GM23338 (cell line): ENCODE measurements at regions not wholly inside any gene's neighbourhood (a gene's known extent, or its start where the extent isn't known, plus 50 kb on each side); places are given as distances from the start of the nearest gene placed in this dataset.

ENCODE experiments used
- ATAC-seq: fragments of 200-7000 bp; cut with Tn5 transposase; 3 replicates; pipeline ENCODE4 v1.9.1; 2020
- DNase-seq: peaks from one replicate; pipeline ENCODE4 v3.0.0-alpha.2; 2015; ENCODE audit warnings: low spot score
- H2AFZ ChIP-seq: fragments of 200-600 bp; sonication (generic); 2 replicates; pipeline ENCODE4 v1.8.0; 2016; ENCODE audit warnings: antibody characterized with exemption, mild to moderate bottlenecking, moderate library complexity
- H3F3A ChIP-seq: fragments of 200-600 bp; sonication (generic); replicated peaks from 2 replicates; pipeline ENCODE4 v1.8.0; 2017; ENCODE audit warnings: antibody characterized with exemption, mixed run types, low read depth
- H3K27ac ChIP-seq: fragments of 200-600 bp; sonication (generic); 2 replicates; pipeline ENCODE4 v1.6.1; 2016; ENCODE audit warnings: low read depth
- H3K27me3 ChIP-seq: fragments of 200-600 bp; sonication (generic); 2 replicates; pipeline ENCODE4 v1.8.0; 2016; ENCODE audit warnings: mild to moderate bottlenecking, mixed run types, moderate library complexity; ENCODE audit not compliant: insufficient read depth
- H3K36me3 ChIP-seq: fragments of 200-600 bp; sonication (generic); 2 replicates; pipeline ENCODE4 v1.8.0; 2016; ENCODE audit warnings: mild to moderate bottlenecking; ENCODE audit not compliant: insufficient read depth
- H3K4me1 ChIP-seq: fragments of 200-600 bp; sonication (generic); 2 replicates; pipeline ENCODE4 v1.8.0; 2016; ENCODE audit warnings: mild to moderate bottlenecking, moderate library complexity; ENCODE audit not compliant: insufficient read depth
- H3K4me2 ChIP-seq: fragments of 200-600 bp; sonication (generic); 2 replicates; pipeline ENCODE4 v1.7.1; 2017; ENCODE audit warnings: mixed run types
- H3K4me3 ChIP-seq: fragments of 200-600 bp; sonication (generic); 2 replicates; pipeline ENCODE4 v1.6.1; 2016; ENCODE audit warnings: mixed run types
- H3K79me2 ChIP-seq: fragments of 200-600 bp; sonication (generic); replicated peaks from 2 replicates; pipeline ENCODE4 v1.8.0; 2017; ENCODE audit warnings: mild to moderate bottlenecking; ENCODE audit not compliant: insufficient read depth
- H3K9me2 ChIP-seq: fragments of 200-600 bp; sonication (generic); 2 replicates; pipeline ENCODE4 v1.8.0; 2017; ENCODE audit not compliant: insufficient read depth
- H4K20me1 ChIP-seq: fragments of 200-600 bp; sonication (generic); replicated peaks from 2 replicates; pipeline ENCODE4 v1.8.0; 2017; ENCODE audit warnings: mild to moderate bottlenecking; ENCODE audit not compliant: insufficient read depth
- H3K27ac Mint-ChIP-seq: 2 replicates; pipeline ENCODE4 v1.8.0; 2020; ENCODE audit warnings: inconsistent platforms, mild to moderate bottlenecking, moderate library complexity, mixed read lengths
- H3K27me3 Mint-ChIP-seq: 3 replicates; pipeline ENCODE4 v1.8.0; 2022; ENCODE audit warnings: low read depth, mild to moderate bottlenecking, moderate library complexity, mixed read lengths, inconsistent platforms; ENCODE audit not compliant: insufficient read depth, poor library complexity
- H3K36me3 Mint-ChIP-seq: 3 replicates; pipeline ENCODE4 v1.8.0; 2021; ENCODE audit warnings: low read depth, mild to moderate bottlenecking, inconsistent platforms, moderate library complexity, mixed read lengths
- H3K4me1 Mint-ChIP-seq: 3 replicates; pipeline ENCODE4 v1.8.0; 2020; ENCODE audit warnings: mild to moderate bottlenecking, inconsistent platforms, mixed read lengths
- H3K4me3 Mint-ChIP-seq: 3 replicates; pipeline ENCODE4 v1.8.0; 2021; ENCODE audit warnings: moderate library complexity, mild to moderate bottlenecking, inconsistent platforms, mixed read lengths
- H3K9me3 Mint-ChIP-seq: 3 replicates; pipeline ENCODE4 v1.8.0; 2020; ENCODE audit warnings: moderate library complexity, mild to moderate bottlenecking, inconsistent platforms, mixed read lengths
- CREB1 ChIP-seq: fragments of 250-450 bp; sonication (Bioruptor Pico); IDR thresholded peaks from 2 replicates; pipeline ENCODE4 v1.5.0; 2020; ENCODE audit warnings: low read depth, mild to moderate bottlenecking, moderate library complexity
- CTCF ChIP-seq, 2 experiments: fragments of 200-600 bp in 1 of 2; sonication (generic) in 1 of 2; conservative IDR thresholded peaks; 2 replicates each; pipeline versions ENCODE4 v1.5.1 to v1.6.1; 2016 to 2017; ENCODE audit warnings: antibody characterized with exemption in 2 of 2, low read depth in 2 of 2, mild to moderate bottlenecking in 2 of 2, moderate library complexity in 1 of 2
- ETS1 ChIP-seq: IDR thresholded peaks from 2 replicates; pipeline ENCODE4 v1.6.1; 2016; ENCODE audit warnings: antibody characterized with exemption
- EZH2 ChIP-seq: fragments of 200-600 bp; sonication (generic); IDR thresholded peaks from one replicate; pipeline ENCODE4 v1.8.0; 2017; ENCODE audit warnings: antibody characterized with exemption, mild to moderate bottlenecking, low read depth; ENCODE audit not compliant: unreplicated experiment
- EZH2phosphoT487 ChIP-seq: fragments of 200-600 bp; sonication (generic); IDR thresholded peaks from one replicate; pipeline ENCODE4 v1.8.1; 2018; ENCODE audit warnings: antibody characterized with exemption; ENCODE audit not compliant: unreplicated experiment
- JUNB ChIP-seq: IDR thresholded peaks from one replicate; pipeline ENCODE4 v1.6.1; 2016; ENCODE audit warnings: antibody characterized with exemption; ENCODE audit not compliant: unreplicated experiment
- NANOG ChIP-seq: IDR thresholded peaks from 2 replicates; pipeline ENCODE4 v1.6.1; 2016; ENCODE audit warnings: antibody characterized with exemption, borderline replicate concordance
- POLR2AphosphoS5 ChIP-seq: IDR thresholded peaks from 2 replicates; pipeline ENCODE4 v1.6.1; 2016; ENCODE audit warnings: antibody characterized with exemption, low read depth
- REST ChIP-seq: IDR thresholded peaks from one replicate; pipeline ENCODE4 v1.6.1; 2018; ENCODE audit warnings: antibody characterized with exemption; ENCODE audit not compliant: unreplicated experiment
- STAT1 ChIP-seq: IDR thresholded peaks from one replicate; pipeline ENCODE4 v1.6.1; 2016; ENCODE audit warnings: antibody characterized with exemption; ENCODE audit not compliant: unreplicated experiment
- ZNF114 ChIP-seq: fragments of 250-450 bp; sonication (Bioruptor Pico); IDR thresholded peaks from 2 replicates; pipeline ENCODE4 v1.5.0; 2020; ENCODE audit warnings: mild to moderate bottlenecking, moderate library complexity
- ZNF331 ChIP-seq: fragments of 250-450 bp; sonication (Bioruptor Pico); IDR thresholded peaks from 2 replicates; pipeline ENCODE4 v1.5.0; 2020; ENCODE audit warnings: low read depth, mild to moderate bottlenecking, moderate library complexity
- ZNF462 ChIP-seq: fragments of 250-450 bp; sonication (Bioruptor Pico); IDR thresholded peaks from 2 replicates; pipeline ENCODE4 v1.5.0; 2020; ENCODE audit warnings: mild to moderate bottlenecking, moderate library complexity

GRCh38 chr16:26727848-26728247 is 338.9 kb upstream of the C16orf82 start:
- peaks cover 2% of the 10 kb centered on the region for H3K27me3 Mint-ChIP-seq
- H3K9me2 ChIP-seq, result no peaks in the 10 kb centered on the region
- no peak overlapping the region for H3K27ac Mint-ChIP-seq
- no peaks in the 10 kb centered on the region for H3K4me1 ChIP-seq
- ATAC-seq (no peak), DNase-seq (no peak)
- H3K79me2 ChIP-seq, result no peaks in the 10 kb centered on the region
- H3K9me3 Mint-ChIP-seq, result peaks cover 94% of the 10 kb centered on the region
- no peaks in the 10 kb centered on the region for H4K20me1 ChIP-seq
- H3K27ac ChIP-seq, result no peak overlapping the region
- no peaks in the 10 kb centered on the region for H3K36me3 ChIP-seq
- H3K4me3 Mint-ChIP-seq, result no peak overlapping the region
- H3K36me3 Mint-ChIP-seq, result peaks cover 5% of the 10 kb centered on the region; the same call in 2 of the 3 replicates
- H3K4me1 Mint-ChIP-seq, result no peaks in the 10 kb centered on the region
- no peak overlapping the region for H3K4me3 ChIP-seq
- no peak overlapping the region for H2AFZ ChIP-seq
- no peak for TF ChIP-seq STAT1
- no peak for TF ChIP-seq EZH2phosphoT487
- no peak for TF ChIP-seq POLR2AphosphoS5
- no peak for TF ChIP-seq NANOG
- TF ChIP-seq ETS1, result no peak
- no peak for TF ChIP-seq ZNF331 (CRISPR knock-in tag)
- no peak for TF ChIP-seq JUNB
- no peak for TF ChIP-seq REST
- no peak for TF ChIP-seq ZNF462 (CRISPR knock-in tag)
- TF ChIP-seq ZNF114 (CRISPR knock-in tag), result no peak
- no peak for TF ChIP-seq CTCF (conservative IDR thresholded peaks at IDR 0.05; ENCODE audit: low read depth in 2 of 2)
- TF ChIP-seq CREB1 (CRISPR knock-in tag), result no peak
- no peak for TF ChIP-seq EZH2
- no peaks in the 10 kb centered on the region for H3K27me3 ChIP-seq
- no peaks in the 10 kb centered on the region for H3F3A ChIP-seq
- H3K4me2 ChIP-seq, result no peak overlapping the region
